Activated naive CD8-positive, alpha-beta T cell treated with anti-CD3 and anti-CD28 coated beads, Interleukin-2, amount 10 ng/mL, durations not matched to agents 7 days and 5 days (primary cell): ENCODE measurements at regions not wholly inside any gene's neighbourhood (a gene's known extent, or its start where the extent isn't known, plus 50 kb on each side); places are given as distances from the start of the nearest gene placed in this dataset.

Experiments
- ATAC-seq: fragments of 150-1000 bp; cut with Tn5 transposase; one replicate; pipeline ENCODE4 v1.10.0; 2021; ENCODE audit warnings: low read depth, moderate library complexity
- POLR2A ChIA-PET: fragments of 350-600 bp; sonication (Branson Sonifier 250); formaldehyde crosslinking; loops from one replicate; lab custom pipeline; 2021; ENCODE audit warnings: antibody characterized with exemption; lab: Charles Lee
- DNase-seq: peaks from one replicate; pipeline ENCODE4 v3.0.0; 2021
- H3K27ac Mint-ChIP-seq: one replicate; pipeline ENCODE4 v1.8.0; 2022; ENCODE audit warnings: mild to moderate bottlenecking, mixed read lengths
- H3K27me3 Mint-ChIP-seq: one replicate; pipeline ENCODE4 v1.8.0; 2022; ENCODE audit warnings: mild to moderate bottlenecking, moderate library complexity, mixed read lengths
- H3K36me3 Mint-ChIP-seq: one replicate; pipeline ENCODE4 v1.8.0; 2021; ENCODE audit warnings: mild to moderate bottlenecking, mixed read lengths
- H3K4me1 Mint-ChIP-seq: one replicate; pipeline ENCODE4 v1.8.0; 2021; ENCODE audit warnings: mixed read lengths
- H3K4me3 Mint-ChIP-seq: one replicate; pipeline ENCODE4 v1.8.0; 2022; ENCODE audit warnings: mild to moderate bottlenecking, moderate library complexity, mixed read lengths
- H3K9me3 Mint-ChIP-seq: one replicate; pipeline ENCODE4 v1.8.0; 2021; ENCODE audit warnings: mixed read lengths

DNA sequence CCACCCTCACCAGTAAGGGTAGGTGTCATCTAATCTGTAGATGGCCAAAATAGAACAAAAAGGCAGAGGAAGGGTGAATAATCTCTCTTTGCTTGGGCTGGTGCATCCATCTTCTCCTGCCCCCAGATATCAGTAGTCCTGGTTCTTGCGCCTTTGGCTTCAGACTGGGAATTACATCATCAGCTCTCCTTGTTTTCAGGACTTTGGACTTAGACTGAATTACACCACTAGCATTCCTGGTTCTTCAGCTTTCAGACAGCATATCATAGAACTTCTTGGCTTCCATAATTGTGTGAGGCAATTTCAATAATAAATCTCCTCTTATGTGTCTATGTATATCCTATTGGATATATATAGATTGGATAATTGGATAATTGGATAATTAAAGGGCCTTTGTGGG lies 403.0 kb upstream of the USP24 start:
- DNase-seq (no peak), ATAC-seq (no peak)
- Mint-ChIP-seq H3K27ac (no peak overlapping the region), H3K27me3 (no peaks in the 10 kb centered on the region), H3K9me3 (peaks cover 5% of the 10 kb centered on the region), H3K4me1 (no peaks in the 10 kb centered on the region), H3K4me3 (no peak overlapping the region), H3K36me3 (no peaks in the 10 kb centered on the region)
- POLR2A ChIA-PET: no interaction called here

DNA sequence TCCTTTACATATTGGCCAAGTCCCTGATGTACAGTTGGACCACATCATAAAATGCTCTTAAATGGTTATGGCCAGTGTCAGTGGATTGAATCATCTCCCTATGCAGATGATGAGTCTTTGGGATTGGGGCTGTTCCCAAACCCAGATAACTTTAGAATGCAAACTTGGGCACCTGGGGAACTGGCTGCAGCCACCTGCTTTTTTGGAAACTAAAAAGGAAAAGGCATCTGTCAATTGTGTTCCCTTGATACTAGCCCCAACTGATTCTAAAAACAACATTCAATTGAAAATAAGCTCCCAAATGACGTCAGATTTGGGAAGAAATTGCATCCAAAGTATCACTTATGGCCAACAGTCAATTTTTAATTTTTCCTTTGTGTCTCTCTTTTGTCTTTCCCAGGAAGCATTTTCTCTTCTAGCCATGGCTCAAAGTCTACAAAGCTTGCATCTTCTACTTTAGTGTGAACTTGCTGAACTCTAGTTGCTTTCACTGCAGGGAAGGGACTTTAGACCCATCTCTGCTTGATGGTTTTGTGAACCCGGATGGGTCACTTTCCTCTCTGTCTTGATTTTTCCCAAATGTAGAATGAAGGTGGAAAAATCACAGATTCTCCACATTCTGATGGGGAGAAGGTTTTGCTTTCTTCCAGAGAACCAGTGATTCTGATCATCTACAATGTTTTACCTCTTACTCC lies 402.3 kb upstream of the USP24 start:
- ATAC-seq (no peak), DNase-seq (no peak)
- Mint-ChIP-seq H3K27me3 (no peaks in the 10 kb centered on the region), H3K4me1 (no peaks in the 10 kb centered on the region), H3K4me3 (no peak overlapping the region), H3K9me3 (peaks cover 5% of the 10 kb centered on the region), H3K36me3 (no peaks in the 10 kb centered on the region), H3K27ac (no peak overlapping the region)
- POLR2A ChIA-PET: no interaction called here

DNA sequence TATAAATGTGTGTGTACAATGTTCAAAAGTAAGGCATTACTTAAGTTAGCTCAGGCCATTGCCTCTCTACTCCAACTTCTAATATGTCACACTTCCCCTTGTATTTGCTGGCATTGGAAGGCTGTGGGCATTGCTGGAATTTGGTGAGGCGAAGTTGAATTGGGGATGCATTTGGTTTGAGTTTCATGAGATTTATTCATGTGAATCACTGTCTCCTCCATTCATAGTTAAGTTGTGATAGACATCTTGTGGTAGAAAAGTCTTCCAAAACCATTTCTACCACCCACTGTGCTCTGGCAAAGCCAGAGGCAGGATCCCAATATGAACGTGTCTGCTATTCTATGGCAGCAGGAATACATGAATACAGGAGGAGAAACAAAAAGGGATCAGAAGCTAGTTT lies 397.8 kb upstream of the USP24 start:
- Mint-ChIP-seq H3K4me3 (no peak overlapping the region), H3K9me3 (peaks cover 1% of the 10 kb centered on the region), H3K36me3 (no peaks in the 10 kb centered on the region), H3K27me3 (peaks cover 2% of the 10 kb centered on the region), H3K4me1 (no peaks in the 10 kb centered on the region), H3K27ac (no peak overlapping the region)
- POLR2A ChIA-PET: no interaction called here
- DNase-seq (no peak), ATAC-seq (no peak)

DNA sequence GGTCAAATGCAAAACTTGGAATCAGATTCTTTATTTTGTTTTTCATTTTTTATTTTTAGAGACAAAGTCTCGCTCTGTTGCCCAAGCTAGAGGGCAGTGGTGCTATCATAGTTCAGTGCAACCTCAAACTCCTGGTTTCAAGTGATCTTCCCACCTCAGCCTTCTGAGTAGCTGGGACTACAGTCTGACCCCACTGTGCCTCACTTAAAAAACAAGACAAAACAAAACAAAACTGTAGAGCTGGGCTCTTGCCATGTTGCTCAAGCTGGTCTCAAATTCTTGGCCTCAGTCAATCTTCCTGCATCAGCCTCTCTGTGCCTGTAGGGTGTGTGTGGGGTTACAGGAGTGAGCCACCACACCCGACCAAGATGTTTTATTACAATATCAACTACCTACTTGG lies 396.0 kb upstream of the USP24 start:
- DNase-seq (no peak), ATAC-seq (no peak)
- no peak overlapping the region for H3K27ac Mint-ChIP-seq
- H3K4me1 Mint-ChIP-seq: no peaks in the 10 kb centered on the region
- H3K36me3 Mint-ChIP-seq: no peaks in the 10 kb centered on the region
- POLR2A ChIA-PET: no interaction called here
- no peak overlapping the region for H3K4me3 Mint-ChIP-seq
- H3K9me3 Mint-ChIP-seq: peaks cover 1% of the 10 kb centered on the region
- H3K27me3 Mint-ChIP-seq: peaks cover 2% of the 10 kb centered on the region

DNA sequence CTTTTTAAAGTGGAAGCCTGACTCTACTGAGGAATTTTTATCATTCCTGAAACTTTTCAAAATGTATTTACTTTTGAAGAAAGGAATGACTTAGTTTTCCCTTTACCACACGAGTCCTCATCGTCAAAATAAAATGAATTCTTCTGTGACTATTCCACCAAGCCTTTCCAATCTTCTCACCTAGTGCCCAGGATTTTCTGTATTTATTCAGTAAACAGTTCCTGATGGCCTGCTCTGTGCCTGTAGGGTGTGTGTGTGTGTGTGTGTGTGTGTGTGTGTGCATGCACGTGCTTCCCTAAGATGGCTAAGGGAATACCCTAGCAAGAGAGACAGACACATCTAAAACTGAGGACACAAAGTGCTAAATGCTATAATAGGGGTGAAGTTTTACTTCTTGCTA lies 395.0 kb upstream of the USP24 start:
- H3K27me3 Mint-ChIP-seq: peaks cover 2% of the 10 kb centered on the region
- DNase-seq (no peak), ATAC-seq (no peak)
- H3K9me3 Mint-ChIP-seq: peaks cover 1% of the 10 kb centered on the region
- no peak overlapping the region for H3K27ac Mint-ChIP-seq
- H3K4me1 Mint-ChIP-seq: no peaks in the 10 kb centered on the region
- H3K4me3 Mint-ChIP-seq: no peak overlapping the region
- H3K36me3 Mint-ChIP-seq: no peaks in the 10 kb centered on the region
- POLR2A ChIA-PET: no interaction called here

DNA sequence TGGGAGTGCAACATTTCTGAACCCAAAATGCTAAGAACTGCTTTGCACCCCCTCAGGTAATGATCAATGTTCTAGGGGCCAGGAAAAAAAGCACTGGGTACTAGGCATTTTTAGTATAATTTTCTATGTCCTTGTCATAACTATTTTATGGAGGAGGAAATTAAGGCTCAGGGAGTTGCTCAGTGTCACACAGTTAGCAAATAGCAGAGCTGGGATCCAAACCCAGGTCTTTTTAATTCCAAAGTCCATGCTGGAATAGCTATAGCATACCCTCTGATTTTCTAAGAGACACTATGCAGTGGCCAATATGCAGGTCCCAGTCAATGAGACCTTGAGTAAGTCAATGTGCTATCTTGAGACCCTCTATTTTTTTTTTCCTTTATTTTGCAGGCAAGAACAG lies 394.5 kb upstream of the USP24 start:
- ATAC-seq: no peak
- Mint-ChIP-seq H3K9me3 (peaks cover 1% of the 10 kb centered on the region), H3K36me3 (no peaks in the 10 kb centered on the region), H3K4me3 (no peak overlapping the region), H3K4me1 (no peaks in the 10 kb centered on the region), H3K27me3 (peaks cover 2% of the 10 kb centered on the region), H3K27ac (no peak overlapping the region)
- POLR2A ChIA-PET: no interaction called here
- no peak for DNase-seq

DNA sequence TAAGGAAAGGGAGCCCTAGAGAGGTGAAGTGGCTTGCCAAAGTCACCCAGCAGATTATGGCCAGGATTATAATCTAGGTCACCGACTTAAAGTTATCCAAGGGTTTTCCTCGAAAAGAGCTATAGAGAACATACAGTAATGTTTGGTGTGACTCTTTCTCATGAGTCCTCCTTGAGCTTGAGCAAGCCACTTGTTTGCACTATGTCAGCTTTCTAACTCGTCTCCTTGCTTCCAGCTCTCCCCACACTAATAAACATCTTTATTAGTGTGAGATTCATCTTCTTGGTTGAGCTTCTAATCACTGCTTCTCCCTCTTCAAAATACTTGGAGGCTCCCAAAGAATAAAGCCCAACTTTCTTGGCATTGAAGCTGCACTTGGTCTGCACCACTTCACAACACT lies 390.0 kb upstream of the USP24 start:
- H3K4me3 Mint-ChIP-seq: no peak overlapping the region
- H3K4me1 Mint-ChIP-seq: no peaks in the 10 kb centered on the region
- no peak overlapping the region for H3K27ac Mint-ChIP-seq
- no peaks in the 10 kb centered on the region for H3K36me3 Mint-ChIP-seq
- no peak for ATAC-seq
- POLR2A ChIA-PET: no interaction called here
- peaks cover 8% of the 10 kb centered on the region for H3K27me3 Mint-ChIP-seq
- DNase-seq: no peak
- peaks cover 1% of the 10 kb centered on the region for H3K9me3 Mint-ChIP-seq

DNA sequence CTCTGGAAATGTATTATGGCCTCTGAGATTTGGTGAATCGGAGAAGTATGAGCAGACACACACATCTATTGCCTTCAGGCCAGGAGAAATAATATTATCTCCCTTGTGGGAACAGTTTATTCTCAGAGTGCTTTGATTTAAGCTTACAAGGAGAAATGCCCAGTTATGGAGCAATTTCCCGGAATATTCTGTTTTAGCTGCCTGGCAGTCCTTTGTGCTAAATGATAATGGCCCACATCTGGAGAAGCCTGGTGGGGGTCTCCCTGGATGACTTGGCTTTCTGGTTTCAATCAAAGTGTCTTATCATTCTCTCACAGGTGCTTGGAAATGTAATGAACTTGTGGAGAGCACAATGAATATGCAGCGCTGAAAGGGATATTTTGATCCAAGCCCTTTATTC lies 389.6 kb upstream of the USP24 start:
- POLR2A ChIA-PET: no interaction called here
- Mint-ChIP-seq H3K9me3 (peaks cover 1% of the 10 kb centered on the region), H3K27me3 (peaks cover 8% of the 10 kb centered on the region), H3K27ac (no peak overlapping the region), H3K4me3 (no peak overlapping the region), H3K36me3 (no peaks in the 10 kb centered on the region), H3K4me1 (no peaks in the 10 kb centered on the region)
- DNase-seq: no peak
- no peak for ATAC-seq

DNA sequence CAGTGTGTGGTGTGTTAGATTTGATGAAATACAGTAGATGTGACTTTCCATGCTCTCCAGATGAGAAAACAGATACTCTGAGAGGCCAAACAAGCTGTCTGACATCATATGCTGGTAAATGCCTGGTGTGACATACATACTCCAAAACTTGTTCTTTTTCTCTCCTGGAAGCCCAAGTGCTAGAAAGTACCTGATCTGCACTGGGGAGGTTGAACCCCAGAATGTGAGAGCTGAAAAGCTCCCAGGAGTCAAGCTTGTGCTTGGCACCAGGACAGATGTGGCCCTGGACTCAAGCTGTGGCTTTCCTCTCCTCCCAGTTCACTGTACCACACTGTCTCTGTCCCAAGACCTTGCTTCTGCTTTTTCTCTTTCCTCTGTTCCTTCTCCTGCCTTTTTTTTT lies 389.0 kb upstream of the USP24 start:
- Mint-ChIP-seq H3K36me3 (no peaks in the 10 kb centered on the region), H3K27me3 (peaks cover 8% of the 10 kb centered on the region), H3K4me3 (no peak overlapping the region), H3K9me3 (peaks cover 1% of the 10 kb centered on the region), H3K4me1 (no peaks in the 10 kb centered on the region), H3K27ac (no peak overlapping the region)
- ATAC-seq (no peak), DNase-seq (no peak)
- POLR2A ChIA-PET: no interaction called here

DNA sequence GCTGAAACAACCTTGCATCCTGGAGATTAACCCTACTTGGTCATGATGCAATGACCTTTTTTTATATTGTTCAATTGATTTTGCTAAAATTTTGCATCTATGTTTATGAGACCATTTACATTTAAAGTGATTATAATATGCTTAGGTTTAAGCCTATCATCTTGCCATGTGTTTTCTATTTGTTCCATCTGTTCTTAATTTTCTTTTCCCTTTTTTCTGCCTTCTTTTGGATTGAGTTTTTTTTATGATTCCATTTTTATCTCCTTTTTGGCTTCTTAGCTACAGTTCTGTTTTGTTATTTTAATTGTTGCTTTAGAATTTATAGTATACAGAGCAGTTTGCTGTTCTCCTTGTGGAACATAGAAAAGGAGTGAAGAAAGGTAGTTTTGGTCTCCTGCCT lies 385.1 kb upstream of the USP24 start:
- DNase-seq (no peak), ATAC-seq (no peak)
- Mint-ChIP-seq H3K4me1 (no peaks in the 10 kb centered on the region), H3K36me3 (no peaks in the 10 kb centered on the region), H3K27ac (no peak overlapping the region), H3K4me3 (no peak overlapping the region), H3K27me3 (peaks cover 11% of the 10 kb centered on the region), H3K9me3 (no peaks in the 10 kb centered on the region)
- POLR2A ChIA-PET: no interaction called here

DNA sequence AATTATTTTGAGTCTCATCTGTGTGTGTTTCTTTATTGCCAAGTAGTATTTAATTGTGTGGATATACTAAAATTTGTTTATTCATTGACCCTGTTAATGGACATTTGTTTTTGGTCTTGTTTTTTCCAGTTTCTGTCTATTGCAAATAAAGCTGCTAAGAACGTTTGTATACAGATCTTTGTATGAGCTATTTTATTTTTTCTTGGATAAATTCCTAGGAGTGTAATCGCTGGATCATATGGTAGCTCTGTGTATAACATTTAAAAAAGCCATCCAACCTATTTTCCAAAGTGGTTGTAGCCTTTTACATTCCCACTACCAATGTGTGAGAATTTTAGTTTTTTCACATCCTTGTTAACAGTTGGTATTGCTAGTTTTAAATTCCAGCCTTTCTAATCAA lies 382.7 kb upstream of the USP24 start:
- H3K4me3 Mint-ChIP-seq: no peak overlapping the region
- H3K27ac Mint-ChIP-seq: no peak overlapping the region
- no peak for DNase-seq
- no peak for ATAC-seq
- H3K36me3 Mint-ChIP-seq: no peaks in the 10 kb centered on the region
- H3K4me1 Mint-ChIP-seq: no peaks in the 10 kb centered on the region
- no peaks in the 10 kb centered on the region for H3K9me3 Mint-ChIP-seq
- peaks cover 9% of the 10 kb centered on the region for H3K27me3 Mint-ChIP-seq
- POLR2A ChIA-PET: no interaction called here

DNA sequence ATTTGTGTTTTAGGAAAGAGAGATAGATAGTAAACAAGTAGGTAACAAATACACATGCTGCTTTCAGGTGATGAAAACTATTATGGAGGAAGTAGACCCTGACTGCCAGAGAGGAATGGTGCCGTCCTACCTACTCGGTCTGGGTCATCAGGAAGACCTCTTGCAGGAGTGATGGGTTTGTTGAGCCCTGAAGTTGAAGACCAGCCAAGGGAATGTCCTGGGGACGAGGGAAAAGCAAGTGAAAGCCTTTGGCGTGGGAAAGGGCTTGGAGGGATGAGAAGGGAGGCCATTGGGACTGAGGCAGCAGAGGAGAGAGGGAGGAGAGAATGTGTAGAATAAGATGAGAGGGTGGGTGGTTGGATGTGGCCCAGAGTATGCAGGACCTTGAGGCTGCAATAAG lies 379.5 kb upstream of the USP24 start:
- ATAC-seq (no peak), DNase-seq (no peak)
- POLR2A ChIA-PET: no interaction called here
- H3K9me3 Mint-ChIP-seq: no peaks in the 10 kb centered on the region
- no peak overlapping the region for H3K27ac Mint-ChIP-seq
- H3K27me3 Mint-ChIP-seq: peaks cover 3% of the 10 kb centered on the region
- no peaks in the 10 kb centered on the region for H3K36me3 Mint-ChIP-seq
- no peak overlapping the region for H3K4me3 Mint-ChIP-seq
- H3K4me1 Mint-ChIP-seq: no peaks in the 10 kb centered on the region

DNA sequence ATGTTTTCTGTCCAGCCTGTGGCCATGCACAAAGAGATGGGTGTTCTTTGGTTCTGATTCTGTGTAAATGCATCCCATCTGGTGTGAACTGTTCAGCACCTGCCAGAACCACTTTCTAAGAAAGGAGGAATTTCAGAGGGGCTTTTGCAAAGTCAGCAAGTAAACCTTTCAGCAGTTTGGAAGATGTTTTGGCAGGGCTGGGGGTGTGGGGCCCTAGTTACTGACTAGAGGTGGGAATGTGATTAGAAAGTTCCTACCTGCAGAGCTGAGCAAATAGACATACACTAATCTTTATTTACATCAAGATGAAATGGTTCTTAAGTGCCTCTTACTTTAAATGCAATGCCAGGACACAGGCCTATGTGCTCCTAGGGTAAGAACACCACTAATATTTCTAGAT lies 378.1 kb upstream of the USP24 start:
- Mint-ChIP-seq H3K27me3 (peaks cover 3% of the 10 kb centered on the region), H3K36me3 (no peaks in the 10 kb centered on the region), H3K9me3 (no peaks in the 10 kb centered on the region), H3K27ac (no peak overlapping the region), H3K4me3 (no peak overlapping the region), H3K4me1 (no peaks in the 10 kb centered on the region)
- ATAC-seq (no peak), DNase-seq (no peak)
- POLR2A ChIA-PET: no interaction called here

DNA sequence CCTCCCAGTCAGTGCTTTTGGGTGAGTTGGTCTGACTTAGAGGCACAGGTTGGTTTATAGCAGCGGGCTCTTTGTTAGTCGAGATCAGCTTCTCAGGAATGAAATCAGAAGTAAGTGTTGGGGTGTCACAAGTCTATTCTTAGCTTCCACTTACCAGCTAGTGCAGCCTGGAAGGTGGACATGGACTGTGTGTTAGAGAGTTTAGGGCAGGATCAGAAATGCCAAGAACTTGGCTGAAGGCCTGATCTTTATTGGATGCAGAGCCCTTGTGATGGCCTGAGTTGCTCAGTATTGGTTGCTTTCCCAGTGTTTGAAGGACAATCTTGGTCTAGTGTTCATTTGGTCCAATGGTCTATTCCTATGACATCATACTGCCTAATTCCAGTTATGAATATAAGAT lies 377.0 kb upstream of the USP24 start:
- Mint-ChIP-seq H3K27ac (no peak overlapping the region), H3K27me3 (no peaks in the 10 kb centered on the region), H3K4me1 (no peaks in the 10 kb centered on the region), H3K9me3 (no peaks in the 10 kb centered on the region), H3K36me3 (no peaks in the 10 kb centered on the region), H3K4me3 (no peak overlapping the region)
- POLR2A ChIA-PET: no interaction called here
- no peak for ATAC-seq
- no peak for DNase-seq
